ENCODE measurements at regions not wholly inside any gene's neighbourhood (a gene's known extent, or its start where the extent isn't known, plus 50 kb on each side); places are given as distances from the start of the nearest gene placed in this dataset.

DNA sequence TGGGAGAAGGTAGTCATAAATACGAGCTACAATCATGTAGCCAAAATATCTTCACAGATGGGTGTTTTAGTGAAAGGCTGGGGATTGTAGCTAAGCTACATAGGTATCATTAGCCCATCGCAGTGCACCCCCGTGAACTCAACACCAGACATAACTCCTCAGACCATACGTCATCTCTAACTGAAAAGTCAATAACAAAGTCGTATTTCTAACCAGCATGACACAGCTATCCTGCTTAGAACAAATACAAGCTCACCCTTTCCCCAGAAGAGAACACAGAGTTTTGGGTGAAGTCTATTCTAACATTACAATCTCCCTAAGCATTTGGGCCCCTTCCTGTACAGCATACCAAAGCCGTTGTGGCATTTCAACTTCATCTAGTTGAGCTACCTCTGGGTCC is 636.6 kb upstream of the DPP6 start:
- TF ChIP-seq, protein P1, sequence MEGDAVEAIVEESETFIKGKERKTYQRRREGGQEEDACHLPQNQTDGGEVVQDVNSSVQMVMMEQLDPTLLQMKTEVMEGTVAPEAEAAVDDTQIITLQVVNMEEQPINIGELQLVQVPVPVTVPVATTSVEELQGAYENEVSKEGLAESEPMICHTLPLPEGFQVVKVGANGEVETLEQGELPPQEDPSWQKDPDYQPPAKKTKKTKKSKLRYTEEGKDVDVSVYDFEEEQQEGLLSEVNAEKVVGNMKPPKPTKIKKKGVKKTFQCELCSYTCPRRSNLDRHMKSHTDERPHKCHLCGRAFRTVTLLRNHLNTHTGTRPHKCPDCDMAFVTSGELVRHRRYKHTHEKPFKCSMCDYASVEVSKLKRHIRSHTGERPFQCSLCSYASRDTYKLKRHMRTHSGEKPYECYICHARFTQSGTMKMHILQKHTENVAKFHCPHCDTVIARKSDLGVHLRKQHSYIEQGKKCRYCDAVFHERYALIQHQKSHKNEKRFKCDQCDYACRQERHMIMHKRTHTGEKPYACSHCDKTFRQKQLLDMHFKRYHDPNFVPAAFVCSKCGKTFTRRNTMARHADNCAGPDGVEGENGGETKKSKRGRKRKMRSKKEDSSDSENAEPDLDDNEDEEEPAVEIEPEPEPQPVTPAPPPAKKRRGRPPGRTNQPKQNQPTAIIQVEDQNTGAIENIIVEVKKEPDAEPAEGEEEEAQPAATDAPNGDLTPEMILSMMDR (IDR thresholded peaks at IDR 0.05; ENCODE audit: low read depth, low read length, missing input control) = no peak
- TF ChIP-seq YY1 (IDR thresholded peaks at IDR 0.05) (no peak), TAF1 (conservative IDR thresholded peaks at IDR 0.05) (no peak), EGR1 (IDR thresholded peaks at IDR 0.05; ENCODE audit: low read depth in 2 of 2) (no peak), SP1 (IDR thresholded peaks at IDR 0.05) (no peak)
- TF ChIP-seq, protein P2, sequence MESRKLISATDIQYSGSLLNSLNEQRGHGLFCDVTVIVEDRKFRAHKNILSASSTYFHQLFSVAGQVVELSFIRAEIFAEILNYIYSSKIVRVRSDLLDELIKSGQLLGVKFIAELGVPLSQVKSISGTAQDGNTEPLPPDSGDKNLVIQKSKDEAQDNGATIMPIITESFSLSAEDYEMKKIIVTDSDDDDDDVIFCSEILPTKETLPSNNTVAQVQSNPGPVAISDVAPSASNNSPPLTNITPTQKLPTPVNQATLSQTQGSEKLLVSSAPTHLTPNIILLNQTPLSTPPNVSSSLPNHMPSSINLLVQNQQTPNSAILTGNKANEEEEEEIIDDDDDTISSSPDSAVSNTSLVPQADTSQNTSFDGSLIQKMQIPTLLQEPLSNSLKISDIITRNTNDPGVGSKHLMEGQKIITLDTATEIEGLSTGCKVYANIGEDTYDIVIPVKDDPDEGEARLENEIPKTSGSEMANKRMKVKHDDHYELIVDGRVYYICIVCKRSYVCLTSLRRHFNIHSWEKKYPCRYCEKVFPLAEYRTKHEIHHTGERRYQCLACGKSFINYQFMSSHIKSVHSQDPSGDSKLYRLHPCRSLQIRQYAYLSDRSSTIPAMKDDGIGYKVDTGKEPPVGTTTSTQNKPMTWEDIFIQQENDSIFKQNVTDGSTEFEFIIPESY (IDR thresholded peaks at IDR 0.05) = no peak

Measured in liver (tissue), 3 donors.